HG03159 (cell line): ENCODE measurements at regions not wholly inside any gene's neighbourhood (a gene's known extent, or its start where the extent isn't known, plus 50 kb on each side); places are given as distances from the start of the nearest gene placed in this dataset.

Experiments used
- ATAC-seq: cut with Tn5 transposase; IDR thresholded peaks from one replicate; pipeline ENCODE4 v1.9.1; 2021; ENCODE audit warnings: mild to moderate bottlenecking, moderate library complexity; ENCODE audit not compliant: unreplicated experiment

DNA sequence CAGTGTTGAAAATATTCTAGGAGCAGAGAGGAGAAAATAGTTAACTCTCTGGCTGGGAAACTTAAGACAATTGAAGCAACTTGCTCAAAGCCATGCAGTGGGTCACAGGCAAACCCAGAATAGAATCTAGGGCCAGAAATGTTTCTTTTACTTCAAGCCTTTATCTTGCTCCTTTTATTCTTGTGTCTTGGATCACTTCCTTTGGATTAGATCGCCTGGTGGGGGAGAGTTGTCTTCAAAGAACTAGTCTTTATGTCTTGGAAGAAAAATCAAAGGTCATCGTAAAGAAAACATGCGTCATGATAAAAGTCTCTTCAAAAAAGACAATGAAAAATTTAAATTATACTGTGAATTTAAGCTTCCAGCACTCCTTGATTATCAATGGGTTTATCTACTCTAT lies 493.6 kb upstream of the USP24 start:
- ATAC-seq: no peak

GRCh38 chr1:55707846-55708245 lies 492.7 kb upstream of the USP24 start:
- no peak for ATAC-seq

- no peak for ATAC-seq
These were observed 492.0 kb upstream of the USP24 start for GRCh38 chr1:55707196-55707595.

DNA sequence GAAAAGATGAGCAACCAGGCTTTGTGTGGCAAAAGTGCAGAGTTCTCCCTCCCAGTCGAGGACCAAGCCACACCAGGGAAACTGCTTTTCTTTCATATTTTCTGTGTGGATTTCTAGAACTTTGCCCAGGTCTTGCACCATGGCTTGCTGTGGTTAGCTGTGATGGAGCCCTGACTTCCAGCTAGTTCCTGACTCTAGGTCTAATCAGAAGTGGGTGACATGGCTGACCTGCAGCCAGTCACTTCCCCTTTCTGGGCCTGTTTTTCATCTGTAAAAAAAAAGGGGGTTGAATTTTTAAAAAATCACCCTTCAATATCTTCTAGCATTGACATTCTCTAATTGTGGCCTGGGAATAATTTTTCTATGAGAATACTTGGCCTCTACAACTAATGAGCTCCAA lies 491.2 kb upstream of the USP24 start:
- ATAC-seq: no peak

- no peak for ATAC-seq
These were observed 488.7 kb upstream of the USP24 start for GRCh38 chr1:55703726-55704363.

DNA sequence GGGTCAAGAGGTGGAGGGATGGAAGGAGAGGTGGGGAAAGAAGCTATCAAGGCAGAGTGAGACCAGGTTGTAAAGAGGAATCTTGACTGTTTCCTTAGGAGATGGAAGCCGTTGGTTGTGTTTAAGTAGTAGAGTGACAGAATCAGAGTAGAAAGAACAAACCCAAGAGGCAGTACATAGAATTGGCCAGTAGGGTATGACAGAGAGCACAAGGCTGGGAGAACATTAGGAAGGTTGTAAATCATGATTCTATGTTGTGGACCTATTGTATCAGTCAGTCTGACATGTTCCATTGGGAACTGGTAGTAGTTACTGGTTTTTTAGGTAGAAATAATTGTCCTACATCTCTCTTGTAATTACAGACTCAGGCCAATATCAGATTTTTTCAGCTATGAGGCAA lies 486.9 kb upstream of the USP24 start:
- peak; percentile 88 for ATAC-seq

GRCh38 chr1:55700359-55701130 lies 485.4 kb upstream of the USP24 start:
- ATAC-seq: no peak

- no peak for ATAC-seq
These were observed 484.1 kb upstream of the USP24 start for GRCh38 chr1:55699228-55699627.

DNA sequence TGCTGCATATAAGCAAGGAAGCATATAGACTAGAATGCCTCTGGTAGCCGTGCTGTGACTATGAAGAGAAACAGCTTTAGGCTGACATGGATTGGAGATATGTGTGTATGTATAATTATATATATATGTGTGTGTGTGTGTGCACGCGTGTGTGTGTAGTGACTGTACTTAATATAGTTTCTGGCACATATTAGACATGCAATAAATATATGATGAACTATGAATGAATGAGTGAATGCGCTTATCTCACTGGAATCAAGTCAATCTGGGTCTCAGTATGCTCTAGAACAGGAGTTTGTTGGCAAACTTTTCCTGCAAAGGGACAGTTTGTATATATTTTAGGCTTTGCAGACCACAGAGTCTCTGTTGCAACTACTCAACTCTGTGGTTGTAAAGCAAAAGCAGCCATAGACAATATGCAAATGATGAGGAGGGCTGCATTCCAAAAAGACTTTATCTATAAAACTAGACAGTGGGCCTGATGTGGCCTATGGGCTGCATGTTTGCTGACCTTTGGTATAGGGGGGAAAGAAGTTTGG lies 482.9 kb upstream of the USP24 start:
- ATAC-seq: no peak

- no peak for ATAC-seq
These were observed 481.7 kb upstream of the USP24 start for GRCh38 chr1:55696891-55697290.

- ATAC-seq: no peak
These were observed 481.1 kb upstream of the USP24 start for GRCh38 chr1:55696181-55696754.

DNA sequence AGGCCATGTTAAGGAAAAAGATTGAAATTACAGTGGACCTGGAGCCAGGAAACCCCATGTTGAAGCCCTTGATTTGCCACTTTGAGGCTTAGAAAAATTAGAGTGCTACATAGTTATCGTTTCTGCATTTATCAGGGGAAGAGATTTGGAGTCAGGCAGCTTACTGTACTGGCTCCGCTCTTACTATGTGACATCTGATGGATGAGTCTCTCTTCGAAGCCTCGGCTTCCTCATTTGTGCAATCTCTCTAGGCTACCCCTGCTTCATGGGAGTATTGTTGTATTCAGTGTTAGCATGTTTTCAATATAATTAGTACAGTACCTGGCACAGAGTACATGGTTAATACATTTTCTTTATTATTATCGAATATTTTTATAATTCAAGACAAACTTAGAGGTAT lies 480.4 kb upstream of the USP24 start:
- ATAC-seq: no peak

DNA sequence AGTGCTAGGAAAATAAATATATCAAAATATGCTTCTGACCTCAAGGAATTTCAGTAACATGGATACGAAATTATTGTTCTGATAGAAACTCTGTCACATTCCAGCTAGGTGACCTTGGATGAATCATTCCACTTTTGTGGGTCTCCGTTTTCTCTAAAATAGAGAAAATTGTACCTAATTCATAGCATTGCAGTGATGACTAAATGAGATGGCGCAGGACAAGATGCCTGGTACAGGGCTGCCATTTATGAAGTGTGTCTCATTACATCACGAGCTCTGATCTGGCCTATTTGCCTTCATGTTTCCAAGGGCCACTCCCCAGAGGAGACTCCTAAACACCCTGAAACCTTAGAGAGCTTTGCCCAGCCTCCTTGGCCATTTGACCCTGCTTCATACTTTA lies 480.0 kb upstream of the USP24 start:
- ATAC-seq: no peak

DNA sequence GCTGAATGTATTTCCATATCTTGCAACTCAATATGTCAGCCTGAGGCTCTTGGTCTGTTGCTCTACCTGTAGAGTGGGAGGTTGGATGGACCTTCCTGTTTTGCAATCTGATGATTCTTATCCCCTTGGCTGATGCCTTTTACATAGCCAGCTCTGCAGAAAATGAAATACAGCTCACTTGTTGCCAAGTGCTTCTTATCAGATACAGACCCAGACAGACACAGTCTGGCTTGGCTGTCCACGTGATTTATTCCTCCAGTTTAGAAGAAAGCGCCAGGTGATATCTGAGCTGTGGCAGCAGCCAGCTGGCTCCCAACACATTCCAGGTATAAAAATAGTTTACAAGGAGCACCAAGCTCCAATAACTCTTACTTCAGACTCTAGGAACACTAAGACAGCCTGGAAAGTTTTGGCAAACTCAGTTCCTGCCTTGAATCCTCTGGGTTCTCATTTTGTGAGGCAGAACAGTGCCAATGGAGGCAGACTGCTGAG lies 479.2 kb upstream of the USP24 start:
- no peak for ATAC-seq

DNA sequence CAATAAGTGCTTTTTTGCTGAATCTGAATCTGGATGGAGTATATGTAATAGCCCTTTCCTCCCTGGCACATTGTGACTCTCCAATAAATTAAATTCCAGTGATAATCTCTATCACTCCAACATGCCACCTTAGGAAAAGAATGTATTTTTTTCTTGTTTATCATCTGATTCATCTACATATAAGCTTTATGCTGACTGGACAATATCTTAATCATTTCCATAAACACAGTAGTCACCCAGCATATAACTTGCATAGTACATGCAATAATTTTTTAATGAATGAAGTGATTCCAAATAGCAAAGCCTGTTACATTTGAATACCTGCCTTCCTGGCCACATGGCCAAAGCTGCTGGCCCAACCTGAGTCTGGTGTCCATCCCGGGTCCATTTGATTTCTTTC lies 477.6 kb upstream of the USP24 start:
- ATAC-seq: no peak

DNA sequence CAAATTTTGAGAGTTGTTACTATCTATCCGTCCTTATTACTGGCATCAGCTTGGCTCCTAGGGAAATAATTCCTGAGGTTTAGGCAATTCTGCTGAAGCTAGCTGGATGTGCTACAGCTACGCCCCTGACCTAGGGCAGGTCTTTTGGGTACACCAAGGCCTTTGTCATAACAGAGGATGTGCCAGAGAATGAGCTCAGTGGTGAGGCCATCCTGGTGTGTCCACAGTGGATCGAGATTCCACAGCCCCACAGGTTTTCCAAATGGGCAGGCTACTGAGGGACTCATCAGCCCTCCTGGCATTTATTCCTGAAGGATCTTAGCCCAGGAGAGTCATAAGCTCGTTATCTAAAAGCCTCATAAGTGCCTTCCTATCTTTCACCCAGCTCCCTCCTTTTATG lies 475.2 kb upstream of the USP24 start:
- no peak for ATAC-seq

DNA sequence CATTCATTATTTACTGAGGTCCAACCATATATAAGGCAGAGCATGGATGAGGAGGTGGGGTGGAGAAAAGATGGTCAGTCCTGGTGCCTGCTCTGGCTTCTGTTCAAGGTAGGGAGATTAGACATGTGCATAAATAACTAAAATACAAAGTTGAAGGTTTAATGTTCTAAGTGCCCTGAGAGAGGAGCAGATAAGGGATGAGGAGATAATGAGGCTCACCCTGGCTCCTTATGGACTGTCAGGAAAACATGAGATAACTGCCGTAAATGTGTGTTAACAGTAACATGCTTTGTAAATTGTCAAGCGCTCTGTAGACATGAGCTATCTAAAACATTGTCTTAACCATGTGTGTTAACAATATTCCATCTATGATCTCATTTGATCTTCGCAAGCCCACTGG lies 474.6 kb upstream of the USP24 start:
- no peak for ATAC-seq

DNA sequence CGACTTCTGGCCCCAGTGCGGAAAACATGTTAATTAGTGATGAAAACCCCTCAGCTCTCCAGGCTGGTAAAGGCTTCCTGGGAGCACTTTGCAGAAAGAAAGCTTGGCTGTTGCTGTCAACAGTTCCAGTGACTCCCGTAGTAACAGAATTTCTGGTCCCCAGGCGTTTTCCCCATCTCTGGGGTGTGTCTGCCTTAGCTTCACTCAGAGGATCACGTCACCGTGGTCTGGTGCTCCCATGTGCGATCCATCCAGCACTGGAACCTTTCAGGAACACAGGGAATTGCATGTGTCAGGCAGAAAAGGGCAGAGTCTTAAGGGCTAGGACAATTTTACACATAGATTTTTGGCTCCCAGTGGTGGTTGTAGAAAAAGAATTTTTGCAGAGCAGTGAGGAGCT lies 470.4 kb upstream of the USP24 start:
- ATAC-seq: no peak

- ATAC-seq: no peak
These were observed 469.0 kb upstream of the USP24 start for GRCh38 chr1:55684131-55684650.

DNA sequence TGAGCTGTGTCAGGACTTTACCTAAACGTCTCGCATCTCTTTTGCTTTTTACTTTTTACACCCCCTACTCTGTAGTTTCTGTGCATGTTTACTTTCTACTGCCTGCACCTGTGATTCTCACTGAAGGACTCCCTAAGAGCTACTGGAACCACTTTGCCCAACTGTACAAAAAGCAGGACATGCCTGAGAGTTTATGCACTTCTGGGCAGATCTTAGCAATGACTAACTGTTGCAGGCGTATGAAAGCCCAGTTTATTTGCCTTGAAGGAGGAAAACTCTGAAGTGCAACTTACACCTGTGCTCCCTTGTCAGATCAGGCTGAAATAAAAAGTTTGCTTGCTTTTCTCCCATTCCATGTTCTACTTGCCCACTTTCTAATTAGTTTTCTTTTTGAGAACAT lies 467.0 kb upstream of the USP24 start:
- ATAC-seq: no peak

GRCh38 chr1:55679971-55680370 lies 464.8 kb upstream of the USP24 start:
- no peak for ATAC-seq

- no peak for ATAC-seq
These were observed 458.3 kb upstream of the USP24 start for GRCh38 chr1:55673416-55673815.
